Stimulated activated naive B cell treated with anti-CD40 and anti-IgM and Interleukin-4, amounts not matched to agents 10 μg/mL and 1 μg/mL and 100 μg/mL, for 72 hours (primary cell): ENCODE measurements at regions not wholly inside any gene's neighbourhood (a gene's known extent, or its start where the extent isn't known, plus 50 kb on each side); places are given as distances from the start of the nearest gene placed in this dataset.
"Not testable (repeated sequence)": the region's sequence is repeated elsewhere in the genome, so short reads cannot be mapped to it uniquely, and the experiment has no call there.

ENCODE experiments used
- ATAC-seq, 2 donors: fragments of 150-1000 bp; cut with Tn5 transposase; replicated peaks; 2 replicates each; pipeline ENCODE4 v1.10.0; 2021; ENCODE audit warnings: moderate library complexity in 1 of 2
- DNase-seq: peaks from one replicate; pipeline ENCODE4 v3.0.0; 2021
- H3K27ac Mint-ChIP-seq: one replicate; pipeline ENCODE4 v1.8.0; 2022; ENCODE audit warnings: mild to moderate bottlenecking, mixed read lengths
- H3K27me3 Mint-ChIP-seq, 2 donors: one replicate each; pipeline ENCODE4 v1.8.0; 2022; ENCODE audit warnings: mixed read lengths in 2 of 2
- H3K36me3 Mint-ChIP-seq, 2 donors: one replicate each; pipeline ENCODE4 v1.8.0; 2022; ENCODE audit warnings: mixed read lengths in 2 of 2, mild to moderate bottlenecking in 1 of 2
- H3K4me1 Mint-ChIP-seq, 2 donors: one replicate each; pipeline ENCODE4 v1.8.0; 2022; ENCODE audit warnings: mixed read lengths in 2 of 2, mild to moderate bottlenecking in 1 of 2
- H3K4me3 Mint-ChIP-seq, 2 donors: one replicate each; pipeline ENCODE4 v1.8.0; 2022; ENCODE audit warnings: mild to moderate bottlenecking in 2 of 2, mixed read lengths in 2 of 2, moderate library complexity in 1 of 2
- H3K9me3 Mint-ChIP-seq, 2 donors: one replicate each; pipeline ENCODE4 v1.8.0; 2022; ENCODE audit warnings: mixed read lengths in 2 of 2, mild to moderate bottlenecking in 1 of 2

DNA sequence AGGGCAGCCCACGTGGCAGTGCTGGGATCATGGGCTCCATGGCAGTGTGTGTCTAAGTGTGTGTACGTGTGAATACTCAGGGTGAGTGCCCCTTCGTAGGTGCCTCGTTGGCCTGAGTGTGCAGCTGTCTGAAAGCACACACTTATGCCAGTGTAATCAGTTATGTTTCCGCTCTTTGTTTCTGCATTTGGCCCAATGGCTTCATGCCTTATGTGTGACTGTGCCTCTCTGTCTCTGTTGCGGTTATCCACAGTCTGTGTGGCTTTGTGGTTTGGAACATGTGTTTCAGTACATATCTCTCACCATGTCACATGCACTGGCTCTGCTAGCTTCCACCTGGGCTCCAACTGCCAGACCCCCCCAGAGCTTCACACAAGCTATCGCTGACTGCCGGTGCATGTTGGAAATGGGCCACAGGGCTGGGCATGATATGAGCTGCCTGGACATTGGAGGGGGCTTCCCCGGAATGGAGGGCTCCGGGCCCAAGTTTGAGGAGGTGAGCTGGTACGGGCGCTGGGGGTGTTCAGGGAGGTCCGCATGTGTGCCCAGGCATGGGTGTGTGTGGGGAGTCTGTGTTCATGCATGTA lies 70.3 kb upstream of the TINAGL1 start:
- DNase-seq (no peak), ATAC-seq (peak; percentile 61 to 70)
- H3K27me3 Mint-ChIP-seq = peaks cover 20 to 35% of the 10 kb centered on the region in 2 donors
- H3K4me3 Mint-ChIP-seq = peak overlapping the region in 1 of 2 donors; percentile 14
- peak overlapping the region; percentile 56 for H3K27ac Mint-ChIP-seq
- H3K4me1 Mint-ChIP-seq = peaks cover 21 to 42% of the 10 kb centered on the region in 2 donors
- H3K9me3 Mint-ChIP-seq = no peaks in the 10 kb centered on the region
- H3K36me3 Mint-ChIP-seq = no peaks in the 10 kb centered on the region

DNA sequence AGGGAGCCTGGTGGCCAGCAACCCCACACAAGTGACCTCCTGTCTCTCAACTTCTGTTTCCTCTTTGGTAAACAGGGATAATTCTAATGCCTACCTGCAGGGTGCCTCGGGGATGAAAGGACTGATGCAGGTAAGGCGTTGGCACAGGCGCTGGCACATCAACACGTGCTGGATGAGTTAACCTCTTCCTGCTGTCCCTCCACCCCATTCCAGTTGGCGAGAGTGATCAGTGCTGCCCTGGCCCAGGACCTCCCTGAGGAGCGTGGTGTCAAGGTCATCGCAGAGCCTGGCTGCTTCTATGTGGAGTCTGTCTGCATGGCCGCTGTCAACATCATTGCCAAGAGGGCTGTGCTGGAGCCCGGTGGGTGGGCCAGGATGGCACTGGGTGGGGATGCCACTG lies 69.1 kb upstream of the TINAGL1 start:
- Mint-ChIP-seq H3K4me1 (peaks cover 21 to 42% of the 10 kb centered on the region in 2 donors), H3K9me3 (no peaks in the 10 kb centered on the region), H3K36me3 (no peaks in the 10 kb centered on the region), H3K4me3 (no peak overlapping the region), H3K27me3 (peaks cover 18 to 36% of the 10 kb centered on the region in 2 donors), H3K27ac (no peak overlapping the region)
- DNase-seq (no peak), ATAC-seq (no peak)

DNA sequence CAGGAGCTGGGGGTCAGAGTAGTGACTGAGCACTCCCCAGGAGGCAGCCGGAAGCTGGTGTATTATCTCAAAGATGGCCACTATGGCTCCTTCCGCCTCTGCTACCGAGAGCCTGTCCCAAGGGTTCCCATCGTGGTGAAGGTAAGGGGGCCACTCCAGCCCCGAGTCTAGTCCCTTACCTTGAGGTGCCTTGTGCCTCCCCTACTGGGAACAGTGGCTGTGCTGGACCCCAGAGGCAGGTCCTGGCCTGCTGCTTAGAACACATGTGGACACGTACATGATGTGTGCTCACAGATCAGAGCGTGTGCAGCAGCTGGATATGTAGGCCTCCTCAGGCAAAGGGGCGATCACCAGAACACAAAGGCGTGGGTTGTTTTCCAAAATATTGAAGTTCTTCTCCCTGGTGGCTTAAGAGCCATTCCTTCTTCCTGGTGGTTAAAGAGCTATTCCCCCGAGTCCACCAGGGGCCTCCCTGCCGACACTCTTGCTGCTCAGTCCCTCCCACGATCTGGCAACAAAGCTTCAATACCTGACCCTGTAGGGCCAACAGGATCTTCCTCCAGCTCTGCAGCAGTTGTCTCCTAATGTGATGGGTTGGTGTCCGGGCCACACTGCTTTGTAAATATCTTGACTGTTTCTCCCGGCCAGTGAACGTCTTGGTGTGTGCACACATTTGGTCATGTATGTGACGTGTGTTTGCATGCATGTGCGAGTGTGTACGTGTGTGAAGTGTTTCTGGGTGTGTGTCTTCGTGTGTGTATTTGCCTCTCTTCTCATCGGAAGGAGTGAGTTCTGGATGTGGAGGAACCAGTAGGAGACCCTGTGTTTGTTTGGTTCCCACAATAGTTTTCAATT lies 68.4 kb upstream of the TINAGL1 start:
- Mint-ChIP-seq H3K9me3 (peaks cover 0 to 4% of the 10 kb centered on the region in 2 donors), H3K27ac (peak overlapping the region; percentile 9)

DNA sequence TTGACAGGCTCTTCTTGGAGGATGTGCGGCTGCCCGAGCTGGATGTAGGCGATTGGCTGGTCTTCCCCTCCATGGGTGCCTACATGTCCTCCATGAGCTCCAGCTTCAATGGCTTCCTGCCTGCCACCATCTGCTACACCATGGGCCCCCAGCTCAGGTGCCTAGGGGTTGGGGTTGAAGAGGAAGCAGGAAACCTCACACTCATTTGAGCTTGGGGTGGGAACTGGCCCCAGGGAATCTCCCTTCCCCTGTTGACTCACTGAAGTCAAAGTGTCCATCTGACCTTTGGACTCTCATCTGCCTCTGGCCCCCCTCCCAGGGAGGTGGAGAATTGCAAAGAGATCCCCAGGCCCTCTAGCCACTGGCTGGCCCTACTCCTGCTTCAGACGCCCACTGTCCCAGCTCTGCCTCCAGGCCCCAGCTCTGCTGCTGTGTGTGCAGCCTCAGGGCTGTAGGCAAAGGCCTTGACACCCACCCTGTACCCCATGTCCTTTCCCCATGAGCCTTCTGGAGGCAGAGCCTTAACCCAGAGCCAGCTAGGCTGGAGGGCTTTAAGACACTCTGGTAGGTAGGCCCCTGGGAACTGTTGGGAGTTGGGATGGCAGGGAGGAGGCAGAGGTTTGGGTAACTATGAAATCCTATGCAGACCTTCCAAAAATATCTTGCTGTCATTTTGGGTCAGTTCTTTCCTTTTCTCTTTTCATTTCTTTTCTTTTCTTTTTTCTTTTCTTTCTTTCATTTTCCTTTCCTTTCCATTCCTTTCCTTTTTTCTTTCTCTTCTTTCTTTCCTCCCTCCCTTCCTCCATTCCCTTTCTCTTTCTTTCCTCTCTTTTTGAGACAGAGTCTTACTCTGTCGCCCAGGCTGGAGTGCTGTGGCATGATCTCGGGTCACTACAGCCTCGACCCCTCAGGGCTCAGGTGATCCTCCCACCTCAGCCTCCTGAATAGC lies 66.9 kb upstream of the TINAGL1 start:
- peak overlapping the region in 1 of 2 donors; percentile 50 for H3K4me3 Mint-ChIP-seq
- peaks cover 21 to 42% of the 10 kb centered on the region in 2 donors for H3K4me1 Mint-ChIP-seq
- peak overlapping the region; percentile 21 for H3K27ac Mint-ChIP-seq
- peak; percentile 19 for DNase-seq
- peaks cover 18 to 28% of the 10 kb centered on the region in 2 donors for H3K27me3 Mint-ChIP-seq
- H3K9me3 Mint-ChIP-seq = peaks cover 7 to 8% of the 10 kb centered on the region in 2 donors
- peak; percentile 70 to 85 for ATAC-seq
- H3K36me3 Mint-ChIP-seq = peaks cover 0 to 5% of the 10 kb centered on the region in 2 donors

More for the DNA sequence above, 68.4 kb upstream of the TINAGL1 start:
- Mint-ChIP-seq H3K4me1 (peaks cover 21 to 42% of the 10 kb centered on the region in 2 donors), H3K36me3 (no peaks in the 10 kb centered on the region), H3K27me3 (peaks cover 18 to 35% of the 10 kb centered on the region in 2 donors), H3K4me3 (no peak overlapping the region)
- ATAC-seq = no peak
- no peak for DNase-seq

DNA sequence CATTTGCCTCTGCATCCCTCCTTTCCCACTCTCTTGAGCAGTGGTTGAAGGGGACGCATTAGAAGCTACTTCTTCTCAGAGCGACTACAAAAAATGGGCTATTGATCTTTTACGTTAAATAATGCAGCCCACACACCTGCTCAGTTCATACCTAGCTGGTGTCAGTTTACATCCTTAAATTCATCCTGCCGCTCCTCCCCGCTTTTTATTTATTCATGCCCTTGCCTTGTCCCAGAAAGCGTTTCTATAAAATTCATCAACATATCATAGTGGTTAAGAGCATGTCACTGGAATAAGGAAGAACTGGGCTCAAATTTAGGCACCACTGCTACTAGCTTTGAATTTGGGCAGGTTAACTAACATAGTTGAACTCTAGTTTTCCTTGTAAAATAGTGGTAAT lies 66.0 kb upstream of the TINAGL1 start:
- Mint-ChIP-seq H3K4me3 (no peak overlapping the region), H3K4me1 (peaks cover 21 to 40% of the 10 kb centered on the region in 2 donors), H3K36me3 (peaks cover 3 to 5% of the 10 kb centered on the region in 2 donors), H3K9me3 (peaks cover 9 to 11% of the 10 kb centered on the region in 2 donors), H3K27ac (no peak overlapping the region), H3K27me3 (peaks cover 18 to 28% of the 10 kb centered on the region in 2 donors)
- ATAC-seq (no peak), DNase-seq (no peak)

DNA sequence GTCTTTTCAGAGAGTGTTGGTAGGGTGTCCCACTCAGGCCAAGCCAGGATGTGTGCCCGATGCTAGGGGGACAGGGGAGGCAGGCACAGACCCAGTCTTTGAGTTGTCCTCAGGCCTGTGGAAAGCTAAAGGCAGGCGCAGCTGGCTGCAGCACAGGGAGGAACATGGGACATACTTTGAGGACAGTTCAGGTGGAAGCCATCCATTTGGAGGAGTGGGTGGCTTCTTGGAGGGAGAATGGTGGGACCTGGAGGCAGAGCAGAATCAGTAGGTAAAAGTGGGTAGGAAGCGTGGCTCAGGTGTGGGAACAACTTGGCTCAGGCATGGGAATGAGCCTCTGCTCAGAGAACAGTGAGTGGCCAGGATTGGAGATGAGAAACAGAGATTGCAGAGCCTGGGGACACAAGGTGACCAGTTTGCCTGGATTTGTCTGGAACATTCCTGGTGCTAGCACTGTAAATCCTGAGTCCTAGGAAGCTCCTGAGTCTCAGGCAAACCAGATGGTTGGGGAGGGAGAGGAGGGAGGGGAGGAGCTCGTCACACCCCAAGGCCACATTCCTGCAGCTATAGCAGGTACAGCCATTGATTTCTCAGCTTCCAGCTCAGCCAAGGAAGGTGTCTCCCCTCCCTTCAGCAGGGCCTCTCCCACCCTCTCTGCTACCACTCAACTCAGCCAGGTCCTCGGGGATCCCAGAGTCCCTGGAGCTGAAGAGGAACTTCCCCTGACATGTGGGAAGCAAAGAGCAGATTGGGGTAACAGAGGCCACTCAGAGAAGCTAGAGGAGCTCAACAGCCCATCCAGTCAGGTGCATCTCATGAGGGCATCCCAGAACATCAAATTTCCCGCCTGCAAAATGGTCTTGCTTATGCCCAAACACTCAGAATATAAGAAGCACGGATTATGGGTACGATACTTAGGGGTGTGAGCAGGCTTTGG lies 65.2 kb upstream of the TINAGL1 start:
- Mint-ChIP-seq H3K4me3 (no peak overlapping the region), H3K4me1 (peaks cover 13 to 32% of the 10 kb centered on the region in 2 donors), H3K36me3 (peaks cover 3 to 5% of the 10 kb centered on the region in 2 donors), H3K9me3 (peaks cover 9 to 11% of the 10 kb centered on the region in 2 donors), H3K27ac (no peak overlapping the region), H3K27me3 (peaks cover 18 to 22% of the 10 kb centered on the region in 2 donors)
- DNase-seq (no peak), ATAC-seq (no peak)

DNA sequence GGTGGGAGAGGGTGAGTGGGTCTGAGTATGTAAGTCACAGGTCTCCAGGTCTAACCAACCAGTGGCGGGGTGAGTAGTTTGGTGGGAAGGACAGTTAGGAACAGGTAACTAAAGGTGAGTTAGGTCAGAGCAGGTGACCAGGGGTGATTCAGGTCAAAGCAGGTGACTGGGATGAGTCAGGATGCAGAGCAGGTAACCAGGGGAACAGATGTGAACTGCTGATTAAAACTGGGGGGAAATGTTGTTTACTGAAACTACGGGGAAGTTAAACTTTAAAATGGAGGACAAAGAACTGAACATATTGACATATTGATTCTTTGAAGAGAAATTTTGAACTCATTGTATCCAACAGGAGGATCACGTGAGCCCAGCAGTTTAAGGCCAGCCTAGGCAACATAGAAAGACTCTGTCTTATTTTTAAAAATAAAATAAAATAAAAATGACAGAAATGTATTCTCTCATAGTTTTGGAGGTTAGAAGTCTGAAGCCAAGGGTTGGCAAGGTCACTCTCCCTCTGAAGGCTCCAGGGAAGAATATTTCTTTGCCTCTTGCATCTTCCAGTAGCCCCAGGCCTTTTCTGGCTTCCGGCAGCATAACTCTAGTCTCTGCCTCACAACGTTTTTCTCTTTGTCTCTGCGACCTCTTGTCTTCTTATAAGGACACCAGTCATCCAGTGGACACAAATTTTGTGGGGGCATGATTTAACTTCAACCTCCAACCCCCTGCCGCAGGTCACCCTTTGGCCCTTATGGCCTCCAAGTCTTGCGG lies 64.3 kb upstream of the TINAGL1 start:
- ATAC-seq = no peak
- no peak overlapping the region for H3K27ac Mint-ChIP-seq
- peaks cover 9 to 11% of the 10 kb centered on the region in 2 donors for H3K9me3 Mint-ChIP-seq
- H3K27me3 Mint-ChIP-seq = peaks cover 16 to 18% of the 10 kb centered on the region in 2 donors
- no peak overlapping the region for H3K4me3 Mint-ChIP-seq
- no peak for DNase-seq
- peaks cover 3 to 5% of the 10 kb centered on the region in 2 donors for H3K36me3 Mint-ChIP-seq
- peaks cover 9 to 25% of the 10 kb centered on the region in 2 donors for H3K4me1 Mint-ChIP-seq

DNA sequence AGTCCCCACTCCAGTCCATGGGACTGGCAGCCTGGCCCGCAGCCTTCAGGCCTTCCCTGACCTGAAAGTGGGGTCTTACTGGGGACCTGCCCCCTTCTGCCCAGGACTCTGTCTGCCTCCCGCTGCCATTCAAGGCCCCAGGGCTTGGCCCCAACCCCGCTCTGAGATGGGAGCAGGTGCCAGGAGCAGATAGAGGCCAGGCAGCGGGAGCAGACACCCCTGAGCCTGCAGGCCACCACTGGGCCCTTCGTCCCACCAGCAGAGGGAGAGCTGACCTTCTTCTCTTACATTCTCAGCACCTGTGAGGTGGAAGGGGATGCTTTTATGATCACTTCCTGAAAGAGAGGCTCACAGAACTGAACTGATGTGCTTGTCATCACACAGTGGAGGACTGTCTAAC lies 62.2 kb upstream of the TINAGL1 start:
- H3K36me3 Mint-ChIP-seq = peaks cover 3 to 5% of the 10 kb centered on the region in 2 donors
- no peak overlapping the region for H3K4me3 Mint-ChIP-seq
- DNase-seq = no peak
- H3K27ac Mint-ChIP-seq = no peak overlapping the region
- no peak for ATAC-seq
- H3K4me1 Mint-ChIP-seq = peaks cover 0 to 10% of the 10 kb centered on the region in 2 donors
- peaks cover 9 to 11% of the 10 kb centered on the region in 2 donors for H3K9me3 Mint-ChIP-seq
- peaks cover 9 to 12% of the 10 kb centered on the region in 2 donors for H3K27me3 Mint-ChIP-seq

DNA sequence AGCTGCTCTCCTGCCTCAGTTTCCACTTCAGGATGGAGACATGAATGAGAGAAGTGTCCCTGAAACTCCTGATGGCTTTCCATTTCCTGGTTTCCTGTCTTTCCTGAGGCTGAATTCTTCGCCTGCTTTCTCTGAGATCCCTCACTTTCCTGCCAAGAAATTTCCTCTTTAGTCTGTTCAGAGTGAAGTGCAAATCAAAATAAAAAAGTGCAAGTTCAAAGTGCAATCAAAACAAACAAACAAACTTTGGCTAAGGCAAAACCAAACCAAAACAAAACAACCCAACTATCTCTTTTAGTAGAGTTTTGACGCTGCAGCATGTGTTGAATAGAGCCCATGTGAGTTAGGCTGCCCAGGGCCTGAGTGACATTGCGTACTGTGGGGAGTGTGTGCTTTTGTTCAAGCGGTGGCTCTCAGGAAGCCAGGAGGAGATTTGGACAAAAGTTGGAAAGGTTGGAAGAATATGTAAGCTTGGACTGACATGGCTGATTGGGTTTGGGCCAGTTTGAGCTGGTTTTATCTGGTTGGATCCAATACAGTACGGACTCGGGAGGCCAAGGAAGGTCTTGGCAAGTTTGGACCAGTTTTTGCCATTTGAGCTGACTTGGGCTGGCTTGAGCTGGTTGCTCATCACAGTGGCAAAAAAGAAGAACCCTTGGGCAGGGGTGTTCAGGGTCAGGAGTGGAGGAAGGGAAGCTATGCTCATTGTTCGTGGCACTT lies 61.1 kb upstream of the TINAGL1 start:
- H3K27me3 Mint-ChIP-seq = peaks cover 6 to 9% of the 10 kb centered on the region in 2 donors
- DNase-seq = no peak

DNA sequence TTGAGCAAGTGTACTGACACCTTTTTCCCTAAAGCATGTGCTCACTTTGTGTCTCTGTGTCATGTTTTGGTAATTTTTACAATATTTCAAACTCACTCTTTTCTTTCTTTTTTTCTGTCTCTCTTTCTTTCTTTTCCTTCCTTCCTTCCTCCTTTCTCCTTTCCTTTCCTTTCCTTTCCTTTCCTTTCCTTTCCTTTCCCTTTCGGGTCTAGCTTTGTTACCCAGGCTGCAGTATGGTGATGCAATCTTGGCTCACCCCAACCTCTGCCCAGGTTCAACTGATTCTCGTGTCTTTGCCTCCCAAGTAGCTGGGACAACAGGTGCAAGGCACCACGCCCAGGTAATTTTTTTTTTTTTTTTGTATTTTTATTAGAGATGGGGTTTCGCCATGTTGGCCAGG lies 60.4 kb upstream of the TINAGL1 start:
- H3K4me1 Mint-ChIP-seq = peaks cover 0 to 5% of the 10 kb centered on the region in 2 donors
- no peak overlapping the region for H3K27ac Mint-ChIP-seq
- peaks cover 4 to 8% of the 10 kb centered on the region in 2 donors for H3K36me3 Mint-ChIP-seq
- ATAC-seq (no peak), DNase-seq (no peak)
- peaks cover 9 to 16% of the 10 kb centered on the region in 2 donors for H3K9me3 Mint-ChIP-seq
- H3K4me3 Mint-ChIP-seq = no peak overlapping the region
- H3K27me3 Mint-ChIP-seq = peaks cover 1 to 4% of the 10 kb centered on the region in 2 donors

More for the DNA sequence above, 61.1 kb upstream of the TINAGL1 start:
- H3K9me3 Mint-ChIP-seq = peaks cover 9 to 12% of the 10 kb centered on the region in 2 donors
- no peak overlapping the region for H3K4me3 Mint-ChIP-seq
- H3K36me3 Mint-ChIP-seq = peaks cover 3 to 5% of the 10 kb centered on the region in 2 donors
- no peak for ATAC-seq
- H3K4me1 Mint-ChIP-seq = no peaks in the 10 kb centered on the region
- H3K27ac Mint-ChIP-seq = no peak overlapping the region

DNA sequence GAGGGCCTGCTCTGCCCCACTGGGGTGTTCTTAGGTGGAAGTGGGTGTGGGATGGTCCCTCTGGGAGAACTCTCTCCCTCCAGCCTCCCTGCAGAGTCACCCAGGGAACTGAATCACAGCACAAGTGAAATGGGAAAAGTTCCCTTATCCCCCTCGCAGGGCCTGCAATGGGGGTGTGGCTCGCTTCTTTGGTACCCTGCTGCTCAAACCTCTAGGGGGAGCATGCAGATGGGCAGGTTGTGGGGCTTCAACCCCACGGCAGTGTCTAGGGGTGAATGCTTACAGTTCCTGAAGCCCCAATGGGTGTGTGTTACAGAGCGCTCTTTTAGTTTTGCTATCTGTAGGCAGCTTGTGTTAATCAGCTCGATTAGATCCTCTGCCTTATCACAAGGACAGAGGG lies 59.0 kb upstream of the TINAGL1 start:
- Mint-ChIP-seq H3K4me3 (no peak overlapping the region), H3K36me3 (peaks cover 4 to 8% of the 10 kb centered on the region in 2 donors), H3K27ac (no peak overlapping the region), H3K27me3 (peaks cover 0 to 4% of the 10 kb centered on the region in 2 donors), H3K9me3 (peaks cover 9 to 16% of the 10 kb centered on the region in 2 donors), H3K4me1 (peaks cover 3 to 5% of the 10 kb centered on the region in 2 donors)
- no peak for ATAC-seq
- no peak for DNase-seq

DNA sequence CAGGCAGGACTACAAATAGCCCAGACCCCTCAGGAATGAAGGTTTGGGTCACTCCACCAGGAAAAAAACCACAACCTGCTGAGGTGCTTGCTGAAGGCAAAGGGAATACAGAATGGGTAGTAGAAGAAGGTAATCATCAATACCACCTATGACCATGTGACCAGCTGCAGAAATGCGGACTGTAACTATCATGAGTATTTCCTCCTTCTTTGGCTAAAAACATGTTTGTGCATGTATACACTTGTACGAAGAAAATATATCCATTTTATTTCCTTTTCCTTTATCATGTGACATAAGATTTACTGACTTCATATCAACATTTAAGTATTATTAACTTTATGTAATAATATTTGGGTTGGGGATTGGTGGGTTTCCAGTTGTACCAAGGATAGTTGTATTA lies 58.3 kb upstream of the TINAGL1 start:
- peaks cover 9 to 11% of the 10 kb centered on the region in 2 donors for H3K9me3 Mint-ChIP-seq
- H3K27me3 Mint-ChIP-seq, H3K27ac Mint-ChIP-seq, H3K36me3 Mint-ChIP-seq, ATAC-seq, DNase-seq, H3K4me3 Mint-ChIP-seq, H3K4me1 Mint-ChIP-seq: not testable (repeated sequence)
